Epithelial cell of prostate (primary cell): ENCODE measurements at regions not wholly inside any gene's neighbourhood (a gene's known extent, or its start where the extent isn't known, plus 50 kb on each side); places are given as distances from the start of the nearest gene placed in this dataset.

ENCODE experiments used
- DNase-seq: peaks from one replicate; pipeline ENCODE4 v3.0.0-alpha.2; 2011; ENCODE audit warnings: low read depth, low spot score
- H3K27ac ChIP-seq: fragments of 450-650 bp; 2 replicates; pipeline ENCODE4 v1.5.1; 2017; ENCODE audit warnings: mild to moderate bottlenecking

GRCh38 chr18:66722671-66723070, 118.8 kb upstream of the CDH19 start:
- H3K27ac ChIP-seq, result no peak overlapping the region
- no peak for DNase-seq

- H3K27ac ChIP-seq, result no peak overlapping the region
- no peak for DNase-seq
Observed at GRCh38 chr18:66708646-66709045, 104.8 kb upstream of the CDH19 start.

- H3K27ac ChIP-seq, result no peak overlapping the region
- DNase-seq, result no peak
Observed at GRCh38 chr18:66707473-66707872, 103.6 kb upstream of the CDH19 start.

GRCh38 chr18:66695281-66695680, 91.4 kb upstream of the CDH19 start:
- H3K27ac ChIP-seq, result no peak overlapping the region
- no peak for DNase-seq

- no peak overlapping the region for H3K27ac ChIP-seq
Observed at GRCh38 chr18:66694852-66695251, 91.0 kb upstream of the CDH19 start.

GRCh38 chr18:66687635-66688034, 83.7 kb upstream of the CDH19 start:
- no peak overlapping the region for H3K27ac ChIP-seq
- no peak for DNase-seq

More at GRCh38 chr18:66694852-66695251, 91.0 kb upstream of the CDH19 start:
- no peak for DNase-seq

GRCh38 chr18:66682855-66683322, 79.0 kb upstream of the CDH19 start:
- DNase-seq, result no peak
- H3K27ac ChIP-seq, result no peak overlapping the region

GRCh38 chr18:66676699-66677098, 72.8 kb upstream of the CDH19 start:
- DNase-seq, result no peak

GRCh38 chr18:66674286-66674685, 70.4 kb upstream of the CDH19 start:
- H3K27ac ChIP-seq, result no peak overlapping the region
- no peak for DNase-seq

More at GRCh38 chr18:66676699-66677098, 72.8 kb upstream of the CDH19 start:
- no peak overlapping the region for H3K27ac ChIP-seq

GRCh38 chr18:66668706-66669105, 64.8 kb upstream of the CDH19 start:
- DNase-seq, result no peak
- no peak overlapping the region for H3K27ac ChIP-seq

- no peak for DNase-seq
- H3K27ac ChIP-seq, result no peak overlapping the region
Observed at GRCh38 chr18:66662632-66663031, 58.7 kb upstream of the CDH19 start.

GRCh38 chr18:66655407-66655806, 51.5 kb upstream of the CDH19 start:
- H3K27ac ChIP-seq, result no peak overlapping the region
- DNase-seq, result no peak
